NOMO-1 treated with DMSO at 0.1 percent for 48 hours (cell line): ENCODE measurements at regions not wholly inside any gene's neighbourhood (a gene's known extent, or its start where the extent isn't known, plus 50 kb on each side); places are given as distances from the start of the nearest gene placed in this dataset.

Experiments
- DNase-seq: peaks from one replicate; lab custom pipeline; 2025; ENCODE audit not compliant: unreplicated experiment; lab: John Stamatoyannopoulos, UW

DNA sequence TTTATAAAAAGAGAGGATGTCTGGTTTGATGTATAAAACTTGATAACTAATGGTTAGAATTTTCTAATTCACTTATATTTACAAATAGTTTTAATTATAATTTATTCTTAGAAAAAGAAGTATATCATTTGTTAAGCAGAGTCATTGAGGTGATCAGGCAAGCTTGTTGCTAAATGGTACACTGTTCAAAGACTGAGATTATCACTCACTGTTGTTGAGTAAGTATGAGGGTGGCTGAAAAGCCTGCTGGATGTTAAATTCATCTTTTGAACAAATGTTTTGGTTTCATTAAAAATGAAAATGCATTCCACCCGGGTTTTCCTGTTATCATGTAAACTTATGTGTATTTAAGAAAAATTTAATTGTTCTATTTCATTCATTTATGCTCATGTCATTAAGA lies 451.8 kb downstream of the ADAMTS20 start:
- DNase-seq: no peak

DNA sequence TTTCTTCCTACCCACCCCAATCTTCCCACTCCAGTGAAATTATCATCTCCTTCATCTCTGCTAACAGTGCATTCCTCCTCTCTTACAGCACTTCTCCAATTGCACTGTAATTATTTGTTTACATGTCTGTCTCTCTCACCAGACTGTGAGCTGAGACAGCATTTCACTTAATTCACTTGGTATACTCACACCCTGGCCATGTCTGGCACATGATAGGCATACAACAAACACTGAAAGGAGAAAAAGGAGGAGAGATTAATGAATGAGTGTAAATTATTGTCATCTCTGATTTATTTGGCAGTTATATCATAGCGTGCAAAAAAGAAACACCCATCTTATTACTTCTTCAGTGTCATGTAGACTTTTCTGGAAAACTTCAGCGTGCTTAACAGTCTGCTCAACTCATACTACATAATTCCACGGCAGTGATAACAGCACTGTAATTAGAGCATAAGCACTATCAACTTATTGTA lies 452.3 kb downstream of the ADAMTS20 start:
- no peak for DNase-seq

DNA sequence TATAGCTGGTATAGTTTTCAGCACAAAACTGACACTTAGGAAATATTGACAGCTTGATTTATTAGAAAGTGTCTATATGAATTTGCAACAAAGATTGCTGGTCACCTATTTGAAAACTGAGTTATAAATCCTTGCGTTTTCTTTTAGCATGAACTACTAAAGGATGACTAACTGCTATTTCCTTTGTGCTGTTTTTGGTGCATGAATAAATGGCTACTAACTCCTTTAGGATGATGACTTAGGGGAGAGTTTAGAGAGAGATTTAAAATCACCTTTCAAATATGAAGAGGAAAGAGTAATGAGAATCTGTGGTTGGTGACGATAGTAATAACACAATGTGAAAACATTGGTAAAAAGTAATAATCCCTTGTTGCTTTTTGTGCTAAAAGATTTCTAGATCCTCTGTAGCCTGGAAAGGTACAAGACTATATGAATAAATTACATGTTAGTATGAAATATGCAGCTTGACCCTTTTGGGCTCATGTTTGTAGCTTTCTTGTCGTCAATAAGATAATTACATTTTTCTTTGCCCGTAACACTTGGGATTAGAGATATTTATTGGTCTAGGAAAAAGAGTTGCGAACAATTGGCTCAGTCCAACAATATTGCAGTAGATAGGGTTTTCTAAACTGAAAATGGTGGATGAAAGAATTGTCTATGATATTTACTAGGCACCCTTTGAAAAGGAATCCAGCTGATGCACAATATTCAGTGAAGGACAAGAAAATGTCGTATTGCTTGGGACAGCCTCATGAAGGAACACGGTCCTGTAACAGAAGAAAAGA lies 453.0 kb downstream of the ADAMTS20 start:
- DNase-seq: no peak

DNA sequence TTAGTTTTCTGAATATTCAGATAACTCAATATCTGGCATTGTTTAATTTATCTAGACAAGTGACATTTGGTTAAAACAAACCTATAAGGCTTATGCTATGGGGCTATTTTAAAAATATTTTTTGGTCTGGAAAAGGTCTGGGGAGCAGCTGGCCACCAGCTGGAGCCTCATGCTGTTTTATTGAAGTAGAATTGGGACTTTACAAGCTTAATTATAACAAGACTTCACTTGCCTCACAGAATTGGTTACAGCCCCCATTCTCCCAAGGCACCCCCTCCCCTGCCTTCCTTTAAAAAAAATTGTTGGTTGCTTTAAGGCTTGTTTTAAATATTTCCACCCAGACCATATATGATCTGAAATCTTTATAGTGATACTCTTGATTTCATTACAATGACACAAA lies 453.9 kb downstream of the ADAMTS20 start:
- DNase-seq: no peak

DNA sequence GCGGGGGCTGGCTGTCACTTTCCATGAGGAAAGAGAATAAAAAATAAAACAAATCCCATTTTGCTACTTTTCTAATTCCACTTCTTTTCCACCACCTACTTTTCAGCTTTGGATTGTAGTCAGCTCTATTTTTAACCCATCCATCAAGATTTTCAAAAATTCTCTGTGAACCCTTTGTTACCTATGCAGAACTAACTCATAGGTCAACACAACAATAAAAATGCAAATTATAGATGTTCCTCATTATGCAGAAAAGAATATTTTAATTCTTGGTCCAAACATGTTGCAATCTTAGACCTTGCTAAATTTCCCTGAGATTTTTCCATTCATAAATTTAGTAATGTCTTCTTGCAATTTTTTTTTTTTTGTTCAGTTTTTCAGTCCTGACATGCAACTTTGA lies 454.5 kb downstream of the ADAMTS20 start:
- DNase-seq: no peak

DNA sequence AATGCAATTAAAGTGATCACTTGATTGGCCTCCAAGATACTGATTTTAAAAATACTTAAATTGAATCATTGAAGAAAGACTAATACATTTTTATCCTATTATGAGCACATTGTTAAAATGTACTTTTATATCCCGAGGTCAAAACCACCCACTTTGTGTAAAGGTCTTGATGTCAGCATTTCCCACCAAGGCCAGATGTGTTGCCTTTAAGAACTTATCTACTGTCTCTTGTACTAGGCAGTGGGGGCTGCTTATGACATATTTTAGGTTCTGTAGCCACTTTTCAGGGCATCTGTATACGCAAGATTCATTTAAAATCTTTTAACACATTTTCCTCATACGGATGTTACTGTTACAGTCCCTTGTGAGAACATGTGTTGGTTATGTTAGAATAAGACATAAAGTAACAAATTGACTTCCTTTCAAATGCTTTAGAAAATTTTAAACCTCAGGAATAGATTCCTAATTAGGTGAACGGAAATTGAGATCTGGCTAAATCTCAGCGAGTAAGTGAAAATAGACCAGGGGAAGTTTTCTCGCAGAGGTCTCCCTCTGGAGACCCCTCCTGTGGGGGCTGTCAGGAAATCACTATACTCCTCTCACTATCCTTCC lies 456.2 kb downstream of the ADAMTS20 start:
- no peak for DNase-seq

DNA sequence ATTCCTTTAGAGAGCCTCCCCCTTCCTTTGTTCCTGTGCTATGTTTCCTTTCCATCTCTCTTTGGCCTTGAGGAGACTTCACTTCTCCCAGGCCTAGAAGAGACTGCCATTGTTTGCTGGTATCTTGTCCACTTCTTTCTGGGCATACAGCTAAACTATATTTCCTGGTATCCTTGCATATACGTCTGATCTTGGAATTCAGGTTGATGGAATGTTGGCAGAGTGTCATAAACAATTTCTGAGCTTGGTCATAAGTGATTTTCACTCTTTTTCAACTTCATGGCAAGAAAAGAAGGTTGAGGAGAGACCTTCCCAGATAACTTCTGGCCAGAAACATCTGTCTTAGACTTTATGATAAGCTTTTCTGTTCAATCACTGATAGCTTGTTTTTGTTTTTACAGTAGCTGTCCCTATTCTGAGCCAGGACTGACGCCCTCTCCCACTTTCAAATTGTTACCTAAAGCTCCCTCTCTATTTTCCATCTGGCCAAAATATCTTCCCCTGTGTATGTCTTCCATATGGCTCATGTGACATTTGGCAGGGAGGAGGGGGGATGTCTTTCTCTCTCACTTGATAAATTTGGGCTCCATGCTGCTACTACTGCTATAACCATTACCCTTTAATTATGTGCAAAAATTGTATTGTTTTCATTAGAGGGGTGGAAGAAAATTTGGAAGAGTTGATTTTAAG lies 457.0 kb downstream of the ADAMTS20 start:
- no peak for DNase-seq

DNA sequence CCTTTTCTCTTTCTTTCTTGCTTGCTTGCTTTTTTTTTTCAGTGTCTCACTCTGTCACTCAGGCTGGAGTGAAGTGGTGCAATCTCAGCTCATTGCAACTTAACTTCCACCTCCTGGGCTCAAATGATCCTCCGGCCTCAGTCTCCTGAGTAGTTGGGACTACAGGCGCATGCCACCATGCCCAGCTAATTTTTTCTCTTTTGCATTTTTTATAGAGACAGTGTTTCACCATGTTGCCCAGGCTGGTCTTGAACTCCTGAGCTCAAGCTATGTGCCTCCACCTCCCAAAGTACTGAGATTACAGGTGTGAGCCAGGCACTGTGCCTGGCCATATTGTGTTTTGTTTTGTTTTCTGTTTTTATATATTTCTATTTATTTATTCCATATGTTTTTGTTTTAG lies 461.0 kb downstream of the ADAMTS20 start:
- no peak for DNase-seq

DNA sequence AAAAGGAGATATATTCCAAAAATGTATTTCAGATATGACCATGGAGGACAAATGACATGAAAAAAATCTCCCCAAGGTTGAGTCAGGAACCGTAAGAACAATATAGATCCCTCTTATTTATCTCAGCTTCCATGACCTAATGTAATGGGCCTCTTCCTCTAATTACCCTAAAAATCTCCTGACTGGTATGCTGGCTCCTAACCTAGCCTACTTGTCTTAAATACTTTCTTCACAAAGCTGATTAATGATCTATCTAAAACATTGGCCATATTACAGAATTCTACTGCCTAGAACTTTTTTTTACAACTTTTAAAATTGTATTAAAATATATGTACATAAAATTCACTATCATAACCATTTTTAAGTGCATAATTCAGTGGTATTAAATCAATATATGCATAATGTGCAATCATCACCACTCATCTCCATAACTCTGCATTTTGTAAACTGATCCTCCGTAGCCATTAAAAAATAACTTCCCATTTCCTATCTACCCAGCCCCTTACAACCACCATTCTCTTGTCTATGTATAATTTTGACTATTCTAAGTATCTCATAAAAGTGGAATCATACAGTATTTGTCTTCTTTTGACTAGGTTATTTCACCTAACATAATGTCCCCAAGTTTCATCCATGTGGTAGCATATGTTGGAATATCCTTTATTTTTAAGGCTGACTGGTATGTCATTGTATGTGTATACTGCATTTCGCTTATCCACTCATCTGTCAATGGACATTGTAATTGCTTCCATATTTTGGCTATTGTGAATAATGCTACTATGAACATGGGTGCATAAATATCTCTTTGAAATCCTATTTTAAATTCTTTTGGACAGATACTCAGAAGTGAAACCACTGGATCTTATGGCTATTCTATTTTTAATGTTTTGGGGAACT lies 464.6 kb downstream of the ADAMTS20 start:
- no peak for DNase-seq

DNA sequence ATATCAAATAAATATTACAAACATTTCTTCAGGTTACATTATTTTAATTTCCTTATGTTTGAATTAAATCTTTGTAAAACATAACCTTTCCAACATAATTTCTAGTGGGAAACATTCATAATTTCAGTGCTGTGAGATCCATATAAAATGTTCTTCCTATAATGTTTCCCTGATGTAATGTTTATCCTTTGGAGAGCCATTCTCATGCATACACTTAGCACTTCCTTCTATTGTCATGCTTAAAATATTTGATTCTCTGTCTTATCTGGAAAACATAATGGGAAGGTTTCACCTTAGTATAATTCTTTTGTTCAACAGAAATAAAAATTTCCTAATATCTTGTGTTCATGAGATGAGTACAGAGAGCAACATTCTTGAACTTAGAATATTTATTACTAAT lies 472.5 kb downstream of the ADAMTS20 start:
- no peak for DNase-seq

DNA sequence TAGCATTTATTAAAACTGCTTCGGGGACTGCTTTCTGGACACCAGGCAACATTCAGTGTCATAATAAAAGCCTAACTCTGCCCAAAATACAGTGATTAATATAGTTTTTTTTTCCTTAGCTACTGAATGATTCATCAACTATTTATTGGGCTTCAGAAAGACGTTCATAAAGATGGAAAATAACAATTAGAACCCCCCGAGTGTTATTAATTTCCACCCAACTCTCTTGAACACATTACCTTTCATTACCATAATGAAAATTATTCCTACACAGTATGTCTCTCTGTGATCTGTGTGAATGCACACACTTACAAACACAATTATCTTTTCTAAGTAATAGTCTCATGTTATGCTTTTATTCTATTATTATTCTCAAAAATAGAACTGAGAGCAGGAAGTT lies 473.0 kb downstream of the ADAMTS20 start:
- no peak for DNase-seq

DNA sequence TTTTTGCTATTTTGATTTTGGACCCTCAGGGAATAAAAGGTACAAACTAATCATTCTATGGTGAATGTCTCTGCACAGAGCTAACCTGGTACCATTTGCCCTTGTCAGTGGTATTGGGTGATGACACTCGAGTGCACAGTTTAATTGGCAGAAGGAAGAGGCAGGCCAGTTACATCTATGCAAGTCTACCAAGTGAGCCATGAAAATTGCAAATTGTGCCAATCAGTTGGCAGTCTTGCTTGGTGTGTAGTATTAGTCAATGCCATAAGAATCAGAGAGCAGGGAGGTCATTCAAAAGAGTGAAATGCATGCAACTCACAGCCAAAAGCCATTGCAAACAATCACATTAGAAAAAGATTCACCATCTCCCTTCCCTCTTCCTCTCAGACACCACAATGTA lies 479.6 kb downstream of the ADAMTS20 start:
- DNase-seq: no peak

GRCh38 chr12:43069768-43070221 lies 480.2 kb upstream of the PRICKLE1 start:
- DNase-seq: no peak

DNA sequence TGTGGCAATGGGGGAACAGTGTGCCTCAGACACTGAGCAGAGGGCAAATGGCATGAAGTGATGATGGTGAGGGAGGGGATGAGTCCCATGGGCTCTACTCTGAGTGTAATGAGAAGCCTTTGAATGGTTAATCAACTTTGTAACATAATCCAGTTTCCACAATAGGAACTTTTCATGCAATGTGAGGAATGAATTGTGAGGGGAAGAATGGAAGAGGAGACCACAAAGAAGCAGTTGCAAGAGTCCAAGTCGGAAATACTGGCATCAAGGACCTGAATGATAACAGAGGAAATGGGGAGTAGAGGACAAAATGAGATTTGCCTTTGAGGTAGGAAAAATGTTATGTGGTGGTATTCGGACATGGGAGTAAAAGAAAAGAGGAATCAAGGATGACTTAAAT lies 476.9 kb upstream of the PRICKLE1 start:
- DNase-seq: no peak

- no peak for DNase-seq
Observed at GRCh38 chr12:43063650-43064049, 474.1 kb upstream of the PRICKLE1 start.

DNA sequence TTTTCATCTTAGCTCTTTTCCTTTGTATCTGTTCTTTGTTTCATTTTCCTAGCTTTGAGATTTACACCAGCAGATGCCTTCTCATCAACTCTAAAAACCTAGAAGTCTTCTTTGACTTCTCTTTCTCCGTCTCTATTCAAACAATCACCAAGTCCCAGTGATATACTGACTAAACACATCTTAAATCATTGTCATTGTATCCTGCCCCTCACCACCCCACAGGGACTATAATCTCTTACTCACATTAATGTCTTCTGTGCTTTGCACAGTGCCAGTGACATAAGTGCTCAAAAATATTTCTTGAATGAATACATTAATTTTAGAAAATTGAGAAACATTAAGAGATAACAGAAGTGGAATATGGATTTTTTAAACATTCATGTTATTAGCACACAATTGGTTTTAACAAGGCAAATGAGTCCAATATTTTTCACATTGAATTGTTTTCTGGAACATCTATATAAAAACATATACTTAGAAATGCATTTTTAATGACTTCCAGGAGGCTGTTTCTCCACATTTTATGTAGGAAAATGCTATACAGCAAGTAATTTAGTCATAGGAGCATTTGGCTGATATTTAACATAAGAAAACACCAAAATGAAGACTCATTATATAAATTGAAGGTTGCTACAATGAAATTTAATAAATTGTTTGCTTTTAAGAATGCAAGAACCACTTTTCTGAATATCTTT lies 472.8 kb upstream of the PRICKLE1 start:
- DNase-seq: no peak

DNA sequence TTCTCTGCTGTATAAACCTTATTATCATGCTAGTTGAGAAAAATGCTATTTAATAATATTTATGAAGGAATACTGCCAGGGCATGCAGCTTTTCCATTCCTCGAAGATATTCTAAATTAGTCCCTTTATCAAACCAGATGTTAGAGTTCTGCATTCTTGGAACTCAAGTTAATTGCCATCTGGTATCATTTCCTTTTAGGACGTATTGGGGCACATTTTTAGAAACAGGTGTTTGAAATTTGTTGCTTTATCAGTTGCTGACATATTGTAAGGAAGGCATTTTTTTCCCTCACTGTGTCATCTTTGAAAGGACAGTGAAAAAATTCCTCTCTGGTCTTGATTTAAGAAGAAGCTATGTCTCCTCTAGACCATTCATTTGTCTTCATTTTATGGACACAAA lies 471.2 kb upstream of the PRICKLE1 start:
- no peak for DNase-seq

DNA sequence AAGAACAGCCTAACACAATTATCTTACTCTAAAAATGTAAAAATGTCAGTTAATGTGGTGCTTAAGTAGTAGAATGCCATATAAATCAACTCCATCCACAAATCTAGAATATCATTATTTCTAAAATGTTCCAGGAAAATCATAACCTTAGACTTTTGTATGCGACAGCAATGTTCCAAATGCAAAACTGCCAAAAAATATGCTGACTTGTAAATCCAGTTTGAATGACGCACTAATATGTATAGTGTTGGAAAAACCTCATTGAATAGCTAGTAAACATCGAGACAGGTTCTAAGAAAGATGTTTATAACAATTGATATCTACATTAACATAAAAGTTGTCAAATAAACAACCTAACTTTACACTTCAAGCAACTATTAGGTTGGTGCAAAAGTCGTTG lies 469.1 kb upstream of the PRICKLE1 start:
- no peak for DNase-seq

GRCh38 chr12:43057566-43057965 lies 468.0 kb upstream of the PRICKLE1 start:
- no peak for DNase-seq

- DNase-seq: no peak
Observed at GRCh38 chr12:43054085-43054484, 464.5 kb upstream of the PRICKLE1 start.
